ENCODE measurements at regions not wholly inside any gene's neighbourhood (a gene's known extent, or its start where the extent isn't known, plus 50 kb on each side); places are given as distances from the start of the nearest gene placed in this dataset.

- no peak overlapping the region for H3K27ac ChIP-seq (ENCODE audit: low read depth, low read length, poor library complexity, severe bottlenecking)
- no peaks in the 10 kb centered on the region for H3K9me3 ChIP-seq (ENCODE audit: low read depth, low read length, poor library complexity, severe bottlenecking)
- H3K4me1 ChIP-seq (ENCODE audit: insufficient read depth, low read length, poor library complexity, severe bottlenecking) = no peaks in the 10 kb centered on the region
- peaks cover 13% of the 10 kb centered on the region for H3K27me3 ChIP-seq (replicated peaks; ENCODE audit: insufficient read depth, low read depth, low read length, poor library complexity)
- POLR2A ChIA-PET (ENCODE audit: low non-redundant PET) = no interaction called here
- no peaks in the 10 kb centered on the region for H3K36me3 ChIP-seq (ENCODE audit: insufficient read depth, low read length, poor library complexity, severe bottlenecking)
- TF ChIP-seq CTCF (conservative IDR thresholded peaks at IDR 0.05; ENCODE audit: low read depth, low read length) (no peak), EZH2 (IDR thresholded peaks at IDR 0.05; ENCODE audit: borderline replicate concordance, low read depth, low read length, poor library complexity, severe bottlenecking) (no peak)
- CTCF ChIA-PET = no interaction called here
- no TSS peak for BruUV-seq (replicated peaks)
- intact Hi-C loops (cut with micrococcal nuclease; ENCODE audit: unreplicated experiment) = no loop called here
- no peak overlapping the region for H3K4me3 ChIP-seq (ENCODE audit: low read depth, low read length, poor library complexity, severe bottlenecking)
- DNase-seq (ENCODE audit: low spot score) = no peak
Measured at GRCh38 chr7:88387368-88387767, 80.7 kb upstream of the STEAP4 start.

- intact Hi-C loops (cut with micrococcal nuclease; ENCODE audit: unreplicated experiment) = no loop called here
- H3K4me3 ChIP-seq (ENCODE audit: low read depth, low read length, poor library complexity, severe bottlenecking) = no peak overlapping the region
Measured at GRCh38 chr7:88386665-88387156, 80.0 kb upstream of the STEAP4 start.

GRCh38 chr7:88377434-88377833, 70.7 kb upstream of the STEAP4 start:
- H3K9me3 ChIP-seq (ENCODE audit: low read depth, low read length, poor library complexity, severe bottlenecking) = no peaks in the 10 kb centered on the region
- no peak for TF ChIP-seq EZH2 (IDR thresholded peaks at IDR 0.05; ENCODE audit: borderline replicate concordance, low read depth, low read length, poor library complexity, severe bottlenecking)
- no peak for TF ChIP-seq CTCF (conservative IDR thresholded peaks at IDR 0.05; ENCODE audit: low read depth, low read length)
- no peak overlapping the region for H3K4me3 ChIP-seq (ENCODE audit: low read depth, low read length, poor library complexity, severe bottlenecking)
- H3K27ac ChIP-seq (ENCODE audit: low read depth, low read length, poor library complexity, severe bottlenecking) = no peak overlapping the region
- BruUV-seq (replicated peaks) = no TSS peak
- no peak for DNase-seq (ENCODE audit: low spot score)
- no peaks in the 10 kb centered on the region for H3K4me1 ChIP-seq (ENCODE audit: insufficient read depth, low read length, poor library complexity, severe bottlenecking)
- intact Hi-C loops (cut with micrococcal nuclease; ENCODE audit: unreplicated experiment) = no loop called here
- CTCF ChIA-PET = no interaction called here
- H3K27me3 ChIP-seq (replicated peaks; ENCODE audit: insufficient read depth, low read depth, low read length, poor library complexity) = no peaks in the 10 kb centered on the region
- H3K36me3 ChIP-seq (ENCODE audit: insufficient read depth, low read length, poor library complexity, severe bottlenecking) = no peaks in the 10 kb centered on the region
- POLR2A ChIA-PET (ENCODE audit: low non-redundant PET) = no interaction called here

More at GRCh38 chr7:88386665-88387156, 80.0 kb upstream of the STEAP4 start:
- Histone ChIP-seq H3K27ac (ENCODE audit: low read depth, low read length, poor library complexity, severe bottlenecking) (no peak overlapping the region), H3K4me1 (ENCODE audit: insufficient read depth, low read length, poor library complexity, severe bottlenecking) (no peaks in the 10 kb centered on the region), H3K36me3 (ENCODE audit: insufficient read depth, low read length, poor library complexity, severe bottlenecking) (no peaks in the 10 kb centered on the region), H3K27me3 (replicated peaks; ENCODE audit: insufficient read depth, low read depth, low read length, poor library complexity) (peaks cover 13% of the 10 kb centered on the region), H3K9me3 (ENCODE audit: low read depth, low read length, poor library complexity, severe bottlenecking) (no peaks in the 10 kb centered on the region)
- CTCF ChIA-PET = no interaction called here
- POLR2A ChIA-PET (ENCODE audit: low non-redundant PET) = no interaction called here
- TF ChIP-seq EZH2 (IDR thresholded peaks at IDR 0.05; ENCODE audit: borderline replicate concordance, low read depth, low read length, poor library complexity, severe bottlenecking) (no peak), CTCF (conservative IDR thresholded peaks at IDR 0.05; ENCODE audit: low read depth, low read length) (no peak)
- BruUV-seq (replicated peaks) = no TSS peak
- DNase-seq (ENCODE audit: low spot score) = no peak

All from A673 (cell line).